NCI-H1417 treated with DMSO at 0.1 percent for 48 hours (cell line): ENCODE measurements at regions not wholly inside any gene's neighbourhood (a gene's known extent, or its start where the extent isn't known, plus 50 kb on each side); places are given as distances from the start of the nearest gene placed in this dataset.

Experiments used
- DNase-seq: peaks from one replicate; lab custom pipeline; 2025; lab: John Stamatoyannopoulos, UW

DNA sequence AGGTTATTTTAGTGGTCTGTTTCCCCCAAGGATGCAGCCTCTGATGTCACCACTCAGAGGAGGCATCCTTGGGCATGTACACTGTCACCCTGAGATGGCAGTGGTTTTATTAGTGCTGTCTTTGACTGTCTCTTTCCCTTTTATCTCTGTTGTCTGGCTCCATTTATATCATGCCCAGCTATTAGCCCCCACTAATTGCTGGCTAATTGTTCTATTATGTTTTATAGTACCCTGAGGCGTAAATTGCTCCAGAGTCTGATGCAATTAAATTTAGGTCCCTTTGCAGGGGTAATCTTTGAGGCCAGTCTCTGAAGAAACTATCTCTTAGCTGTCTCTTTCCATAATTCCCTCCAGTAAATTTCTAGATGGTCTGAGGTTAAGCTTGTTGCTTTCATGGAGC is 301.0 kb upstream of the KLHL29 start:
- no peak for DNase-seq

GRCh38 chr2:23091019-23091418 is 294.0 kb upstream of the KLHL29 start:
- no peak for DNase-seq

GRCh38 chr2:23091900-23092299 is 293.1 kb upstream of the KLHL29 start:
- no peak for DNase-seq

- DNase-seq: no peak
Measured at GRCh38 chr2:23092831-23093230, 292.1 kb upstream of the KLHL29 start.

- DNase-seq: peak; percentile 68
Measured at GRCh38 chr2:23093513-23093912, 291.5 kb upstream of the KLHL29 start.

DNA sequence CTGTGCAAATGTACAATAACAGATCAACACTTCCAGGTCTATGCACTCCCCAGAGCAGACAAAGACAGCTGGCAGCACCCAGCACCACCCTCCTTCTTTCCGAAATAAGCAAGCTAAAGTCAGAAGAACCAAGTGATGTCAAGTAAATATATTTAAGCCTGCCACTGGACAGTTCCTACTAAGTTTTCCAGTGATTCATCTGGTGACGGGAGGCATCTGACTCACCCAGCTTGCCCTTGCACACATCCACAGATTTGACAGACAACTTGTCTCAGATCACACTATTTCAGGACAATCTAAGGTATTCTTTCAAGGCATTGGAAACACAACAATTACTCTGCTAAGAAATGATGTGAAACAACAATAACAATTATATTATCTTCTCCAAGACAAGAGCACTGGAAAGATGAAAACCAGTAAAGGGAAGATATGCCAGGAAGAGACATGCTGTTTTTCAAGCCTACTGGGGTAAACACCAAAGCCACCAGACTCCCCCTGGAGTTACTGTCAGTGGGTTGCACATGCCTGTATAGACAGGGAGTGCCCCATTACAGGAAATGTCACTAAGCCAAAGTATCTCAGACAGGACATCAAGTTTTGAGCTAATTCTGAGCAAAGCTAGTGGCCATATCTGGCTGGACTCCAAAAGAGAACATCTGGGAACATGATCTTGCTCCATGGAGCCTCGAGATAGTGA is 287.9 kb upstream of the KLHL29 start:
- DNase-seq: no peak

GRCh38 chr2:23100406-23100805 is 284.6 kb upstream of the KLHL29 start:
- DNase-seq: no peak

GRCh38 chr2:23106242-23106785 is 278.7 kb upstream of the KLHL29 start:
- DNase-seq: no peak

DNA sequence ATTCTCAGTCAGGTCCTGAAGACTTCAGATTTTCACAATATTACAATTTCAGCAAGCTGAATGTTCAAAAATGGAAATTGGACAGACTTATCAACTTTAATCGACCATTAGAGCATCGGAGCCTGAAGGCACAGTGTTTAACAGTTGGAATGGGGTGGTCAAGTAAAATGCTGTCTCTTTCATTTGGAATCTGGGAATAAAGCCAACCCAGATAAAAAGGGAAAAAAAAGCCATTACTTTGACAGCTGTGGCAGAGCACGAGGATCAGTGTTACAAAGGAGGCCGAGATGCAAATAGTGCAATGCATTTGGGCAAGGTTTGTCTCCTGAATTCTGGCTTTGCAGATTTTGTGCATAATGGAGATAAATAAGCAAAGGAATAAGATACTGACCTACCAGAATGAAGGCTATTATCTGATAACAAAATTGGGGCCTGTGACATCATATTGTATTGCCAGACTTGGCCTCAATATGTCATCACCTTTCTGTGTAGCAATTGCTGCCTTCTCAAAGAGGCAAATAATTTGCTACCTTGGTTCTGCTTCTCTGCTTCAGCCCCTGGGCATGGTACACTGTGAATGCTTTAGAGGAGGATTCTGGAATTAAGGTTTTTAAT is 277.5 kb upstream of the KLHL29 start:
- DNase-seq: no peak

GRCh38 chr2:23111263-23111662 is 273.7 kb upstream of the KLHL29 start:
- no peak for DNase-seq

GRCh38 chr2:23112517-23112916 is 272.5 kb upstream of the KLHL29 start:
- no peak for DNase-seq

DNA sequence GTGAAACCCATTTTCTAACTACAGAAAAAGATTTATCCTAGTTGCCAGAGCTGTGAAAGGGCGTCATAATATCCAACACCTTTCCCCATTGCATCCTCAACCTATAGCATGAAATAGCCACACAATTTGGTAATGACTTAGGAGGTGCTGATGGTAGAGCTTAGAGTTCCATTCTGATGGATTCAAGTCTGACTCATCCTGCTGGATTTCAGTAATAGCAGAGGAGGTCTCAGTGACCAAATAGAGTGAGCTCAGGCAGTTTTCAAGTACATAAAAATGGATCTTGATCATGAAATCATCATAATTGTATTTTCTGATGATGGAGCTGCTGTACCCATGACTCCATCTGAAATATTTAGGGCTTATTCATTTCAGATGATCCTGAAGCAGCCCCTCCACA is 270.7 kb upstream of the KLHL29 start:
- DNase-seq: no peak

GRCh38 chr2:23118313-23118712 is 266.7 kb upstream of the KLHL29 start:
- DNase-seq: no peak

GRCh38 chr2:23118894-23119293 is 266.1 kb upstream of the KLHL29 start:
- DNase-seq: no peak

DNA sequence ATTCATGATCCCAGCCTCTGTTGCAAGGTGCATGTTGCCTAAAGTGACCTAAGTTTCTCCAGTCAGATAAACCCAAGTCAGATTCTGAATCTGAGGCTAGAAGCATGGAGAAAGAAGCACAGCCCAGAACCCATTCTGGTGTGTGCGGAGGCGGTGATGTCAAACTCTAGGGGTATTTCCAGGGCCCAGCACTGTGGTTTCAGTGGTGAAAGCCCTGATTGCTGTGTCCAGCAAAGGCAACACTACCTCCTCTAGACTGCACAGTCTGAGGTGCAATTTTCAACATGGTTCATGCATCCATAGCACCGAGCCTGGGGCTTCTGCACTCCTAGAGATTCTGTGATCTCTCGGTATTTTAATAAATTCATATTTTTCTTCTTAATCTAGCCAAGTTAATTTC is 264.8 kb upstream of the KLHL29 start:
- no peak for DNase-seq

DNA sequence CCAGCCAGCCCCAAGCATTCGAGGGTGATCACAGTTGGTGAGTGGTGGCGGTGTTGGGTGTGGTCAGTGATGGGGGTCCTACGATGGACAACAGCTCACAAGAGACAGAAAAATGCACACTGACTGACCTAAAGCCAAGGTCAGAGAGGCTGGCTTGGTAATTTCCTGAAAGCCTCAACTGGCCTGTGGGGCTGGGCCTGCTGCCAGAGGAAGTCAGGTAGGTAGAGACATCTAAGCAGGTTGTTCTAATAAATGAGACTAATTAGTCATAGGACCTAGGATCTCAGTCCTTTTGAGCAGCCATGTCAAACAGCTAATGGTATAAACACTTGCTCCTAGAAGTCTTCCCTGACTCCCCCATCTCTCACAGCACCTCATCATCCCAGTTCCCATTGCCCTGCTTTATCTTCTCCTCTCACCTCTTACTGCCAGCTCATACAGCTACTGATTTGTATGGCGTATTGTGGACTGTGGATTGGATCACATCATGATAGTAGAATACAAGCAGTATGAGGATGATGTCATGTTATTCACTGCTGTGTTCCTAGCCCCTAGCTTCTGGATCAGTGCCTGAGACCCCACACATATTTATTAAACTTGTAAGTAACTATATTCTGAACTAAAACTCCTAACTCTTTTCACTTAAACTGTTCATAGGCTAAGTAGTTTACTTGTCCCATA is 262.9 kb upstream of the KLHL29 start:
- DNase-seq: no peak

DNA sequence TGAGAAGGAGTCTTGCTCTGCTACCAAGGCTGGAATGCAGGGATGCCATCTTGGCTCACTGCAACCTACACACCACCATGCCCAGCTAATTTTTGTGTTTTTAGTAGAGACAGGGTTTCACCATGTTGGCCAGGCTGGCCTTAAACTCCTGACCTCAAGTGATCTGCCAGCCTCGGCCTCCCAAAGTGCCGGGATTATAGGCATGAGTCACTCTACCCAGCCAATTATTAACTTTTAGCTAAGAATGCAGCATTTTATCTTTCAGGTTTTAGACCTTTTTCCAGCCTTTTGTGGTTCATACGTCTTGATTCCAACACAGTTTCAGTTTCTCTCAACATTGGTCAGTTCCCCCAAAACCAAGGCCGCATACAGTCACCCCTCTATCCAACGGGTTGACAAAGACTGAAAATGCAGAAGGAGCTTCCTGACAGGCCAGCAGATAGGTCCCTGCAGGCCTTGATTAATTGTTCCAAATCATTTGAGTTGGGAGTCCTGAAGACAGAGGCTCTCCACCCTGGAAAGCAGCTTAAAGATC is 262.2 kb upstream of the KLHL29 start:
- no peak for DNase-seq

GRCh38 chr2:23123686-23124085 is 261.3 kb upstream of the KLHL29 start:
- no peak for DNase-seq

DNA sequence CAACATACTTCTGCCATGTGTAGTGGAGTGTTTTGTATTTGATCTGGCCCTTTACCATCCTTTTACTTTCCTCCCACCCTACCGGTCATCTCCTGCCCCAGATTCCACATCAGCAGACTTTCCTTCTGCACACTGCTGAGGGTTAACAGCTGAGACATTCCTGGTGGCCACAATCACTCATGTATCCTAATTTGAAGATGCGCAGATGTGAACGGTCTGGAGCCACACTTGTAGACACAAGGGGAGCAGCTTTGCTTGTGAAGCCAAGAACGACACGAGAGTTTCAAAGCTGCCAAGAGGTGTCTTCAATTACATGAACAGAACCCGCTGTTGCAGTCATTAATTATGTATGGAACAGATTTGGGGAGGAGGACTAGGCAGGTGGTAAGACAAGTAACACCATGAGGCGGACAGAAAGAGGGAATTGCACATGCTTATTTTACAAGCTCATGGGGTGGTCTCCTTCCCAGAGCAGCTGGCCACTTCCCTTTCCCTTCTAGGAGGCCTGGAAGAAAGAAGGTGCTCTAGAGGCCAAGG is 260.7 kb upstream of the KLHL29 start:
- no peak for DNase-seq

- no peak for DNase-seq
Measured at GRCh38 chr2:23127465-23127864, 257.5 kb upstream of the KLHL29 start.

DNA sequence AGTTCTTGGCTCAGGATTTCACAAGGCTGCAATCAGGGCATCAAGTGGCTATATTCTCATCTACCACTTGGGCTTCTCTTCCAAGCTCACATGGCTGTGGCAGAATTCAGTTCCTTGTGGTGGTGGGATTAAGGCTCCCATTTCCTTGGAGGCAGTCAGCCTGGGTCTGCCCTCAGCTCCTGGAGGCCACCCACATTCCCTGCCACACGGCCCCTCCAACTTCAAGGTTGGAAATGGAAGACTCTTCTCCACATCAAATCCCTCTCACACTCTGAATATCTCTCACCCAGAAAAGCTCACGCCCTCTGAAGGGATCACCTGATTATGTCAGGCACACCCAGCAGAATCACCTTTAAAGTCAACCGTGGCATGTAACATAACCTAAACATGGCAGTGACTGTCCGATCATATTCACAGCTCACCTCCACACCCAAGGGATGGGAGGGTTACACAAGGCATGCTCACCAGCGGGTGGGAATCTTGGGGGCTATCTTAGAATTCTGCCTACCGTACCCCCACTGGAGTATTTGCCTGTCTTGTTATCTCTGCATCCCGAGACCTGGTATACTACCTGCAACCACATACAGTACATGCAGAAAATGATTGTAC is 256.2 kb upstream of the KLHL29 start:
- DNase-seq: no peak

GRCh38 chr2:23131066-23131575 is 253.9 kb upstream of the KLHL29 start:
- no peak for DNase-seq
